Gastrocnemius medialis (tissue), 4 donors: ENCODE measurements at regions not wholly inside any gene's neighbourhood (a gene's known extent, or its start where the extent isn't known, plus 50 kb on each side); places are given as distances from the start of the nearest gene placed in this dataset.

Experiments used
- ATAC-seq, 2 donors: fragments of 150-250 bp; one replicate each; pipeline ENCODE4 v1.9.1; 2016
- DNase-seq, 2 donors: peaks; one replicate each; pipeline ENCODE4 v3.0.0-alpha.2; 2019
- H3K27ac ChIP-seq, 4 donors: fragments of 200-600 bp; sonication (generic); 1 replicate in 1 of 4; 2 replicates in 3 of 4; pipeline ENCODE4 v1.5.1; 2016 to 2018; ENCODE audit warnings: mild to moderate bottlenecking in 2 of 4, moderate library complexity in 1 of 4
- H3K27me3 ChIP-seq, 3 donors: fragments of 200-600 bp; sonication (generic) in 2 of 3; 1 replicate in 1 of 3; 2 replicates in 2 of 3; pipeline versions ENCODE4 v1.5.1 to v1.6.0; 2016 to 2019; ENCODE audit warnings: mild to moderate bottlenecking in 1 of 3, moderate library complexity in 1 of 3
- H3K36me3 ChIP-seq, 2 donors: fragments of 200-600 bp; sonication (generic) in 1 of 2; one replicate each; pipeline ENCODE4 v1.5.1; 2017 to 2018
- H3K4me1 ChIP-seq, 2 donors: fragments of 200-600 bp; sonication (generic) in 1 of 2; one replicate each; pipeline ENCODE4 v1.5.1; 2016 to 2017; ENCODE audit warnings: mild to moderate bottlenecking in 2 of 2
- H3K4me3 ChIP-seq, 4 donors: fragments of 200-600 bp; sonication (generic) in 3 of 4; 1 replicate in 1 of 4; 2 replicates in 3 of 4; pipeline ENCODE4 v1.5.1; 2016 to 2019; ENCODE audit warnings: mild to moderate bottlenecking in 2 of 4
- H3K9me3 ChIP-seq, 3 donors: fragments of 200-600 bp; sonication (generic) in 2 of 3; 1 replicate in 1 of 3; 2 replicates in 2 of 3; pipeline ENCODE4 v1.5.1; 2016 to 2019
- CTCF ChIP-seq, 5 experiments: fragments of 450-650 bp in 3 of 5; fragments of 200-600 bp in 2 of 5; sonication (generic) in 2 of 5; IDR thresholded peaks in 4 of 5; conservative IDR thresholded peaks in 1 of 5; 1 replicate in 4 of 5; 2 replicates in 1 of 5; pipeline ENCODE4 v1.5.1; 2016 to 2019; ENCODE audit warnings: antibody characterized with exemption in 5 of 5, mild to moderate bottlenecking in 3 of 5, moderate library complexity in 3 of 5
- POLR2A ChIP-seq, 2 donors: fragments of 450-650 bp; IDR thresholded peaks; one replicate each; pipeline ENCODE4 v1.6.1; 2017; ENCODE audit warnings: antibody characterized with exemption in 2 of 2, mild to moderate bottlenecking in 2 of 2, moderate library complexity in 2 of 2
- in situ Hi-C, 4 donors: fragments of 200-750 bp; cut with MboI; loops; one replicate each; pipeline versions ENCODE4 v1.15.0 to v1.8.0; 2017; ENCODE audit warnings: low sequenced_read_pairs in 4 of 4
- intact Hi-C: fragments of 100-400 bp; cut with DNase I; formaldehyde crosslinking; loops from one replicate; pipeline ENCODE4 v1.15.1; 2023; ENCODE audit warnings: low total_unique reads

- Histone ChIP-seq H3K4me3 (no peak overlapping the region), H3K27me3 (no peaks in the 10 kb centered on the region), H3K36me3 (no peaks in the 10 kb centered on the region), H3K9me3 (no peaks in the 10 kb centered on the region), H3K4me1 (no peaks in the 10 kb centered on the region), H3K27ac (no peak overlapping the region)
- TF ChIP-seq CTCF (IDR thresholded peaks at IDR 0.05 in 4 of 5, conservative IDR thresholded peaks at IDR 0.05 in 1 of 5), result no peak
- TF ChIP-seq POLR2A (IDR thresholded peaks at IDR 0.05), result no peak
- in situ Hi-C loops, result no loop called here
- no peak for ATAC-seq
- intact Hi-C loops, result no loop called here
- DNase-seq, result no peak
Observed at GRCh38 chr3:54033761-54034160, 88.6 kb upstream of the CACNA2D3 start.

- ATAC-seq (no peak), DNase-seq (no peak)
- Histone ChIP-seq H3K9me3 (no peaks in the 10 kb centered on the region), H3K36me3 (no peaks in the 10 kb centered on the region), H3K4me1 (no peaks in the 10 kb centered on the region), H3K4me3 (no peak overlapping the region), H3K27ac (no peak overlapping the region), H3K27me3 (no peaks in the 10 kb centered on the region)
- intact Hi-C loops, result no loop called here
- in situ Hi-C loops, result no loop called here
- TF ChIP-seq CTCF (IDR thresholded peaks at IDR 0.05 in 4 of 5, conservative IDR thresholded peaks at IDR 0.05 in 1 of 5) (no peak), POLR2A (IDR thresholded peaks at IDR 0.05) (no peak)
Observed at GRCh38 chr3:54032598-54032997, 89.8 kb upstream of the CACNA2D3 start.

GRCh38 chr3:54028372-54028771, 94.0 kb upstream of the CACNA2D3 start:
- H3K36me3 ChIP-seq, result no peaks in the 10 kb centered on the region
- in situ Hi-C loops, result no loop called here
- no peak for TF ChIP-seq CTCF (IDR thresholded peaks at IDR 0.05 in 4 of 5, conservative IDR thresholded peaks at IDR 0.05 in 1 of 5)
- TF ChIP-seq POLR2A (IDR thresholded peaks at IDR 0.05), result no peak
- H3K27ac ChIP-seq, result no peak overlapping the region
- no peaks in the 10 kb centered on the region for H3K9me3 ChIP-seq
- DNase-seq, result no peak
- intact Hi-C loops, result no loop called here
- no peaks in the 10 kb centered on the region for H3K4me1 ChIP-seq
- no peak for ATAC-seq
- H3K4me3 ChIP-seq, result no peak overlapping the region
- H3K27me3 ChIP-seq, result no peaks in the 10 kb centered on the region

- TF ChIP-seq CTCF (IDR thresholded peaks at IDR 0.05 in 4 of 5, conservative IDR thresholded peaks at IDR 0.05 in 1 of 5) (no peak), POLR2A (IDR thresholded peaks at IDR 0.05) (no peak)
- no peak overlapping the region for H3K4me3 ChIP-seq
- intact Hi-C loops (no loop called here), in situ Hi-C loops (no loop called here)
- H3K27ac ChIP-seq, result no peak overlapping the region
- no peaks in the 10 kb centered on the region for H3K4me1 ChIP-seq
- ATAC-seq (no peak), DNase-seq (no peak)
- H3K27me3 ChIP-seq, result no peaks in the 10 kb centered on the region
- H3K36me3 ChIP-seq, result no peaks in the 10 kb centered on the region
- H3K9me3 ChIP-seq, result no peaks in the 10 kb centered on the region
Observed at GRCh38 chr3:54026543-54026942, 95.8 kb upstream of the CACNA2D3 start.

- in situ Hi-C loops (no loop called here), intact Hi-C loops (no loop called here)
- H3K4me1 ChIP-seq, result no peaks in the 10 kb centered on the region
- H3K9me3 ChIP-seq, result no peaks in the 10 kb centered on the region
- TF ChIP-seq CTCF (IDR thresholded peaks at IDR 0.05 in 4 of 5, conservative IDR thresholded peaks at IDR 0.05 in 1 of 5) (no peak), POLR2A (IDR thresholded peaks at IDR 0.05) (no peak)
- DNase-seq (no peak), ATAC-seq (no peak)
- H3K27me3 ChIP-seq, result no peaks in the 10 kb centered on the region
- no peak overlapping the region for H3K4me3 ChIP-seq
- H3K27ac ChIP-seq, result no peak overlapping the region
- no peaks in the 10 kb centered on the region for H3K36me3 ChIP-seq
Observed at GRCh38 chr3:54021071-54021470, 101.3 kb upstream of the CACNA2D3 start.
